GM12891 (cell line): ENCODE measurements at regions not wholly inside any gene's neighbourhood (a gene's known extent, or its start where the extent isn't known, plus 50 kb on each side); places are given as distances from the start of the nearest gene placed in this dataset.

Experiments used
- POLR2A ChIP-seq: IDR thresholded peaks from 2 replicates; pipeline ENCODE4 v1.6.1; 2011; ENCODE audit warnings: low read depth, low read length, control low read depth
- POLR2AphosphoS5 ChIP-seq: IDR thresholded peaks from 2 replicates; pipeline ENCODE4 v1.6.1; 2011; ENCODE audit warnings: low read depth, low read length, control low read depth
- POU2F2 ChIP-seq: IDR thresholded peaks from 2 replicates; pipeline ENCODE4 v1.6.1; 2011; ENCODE audit warnings: low read depth, mild to moderate bottlenecking, control low read depth, low read length, moderate library complexity
- TAF1 ChIP-seq: IDR thresholded peaks from 2 replicates; pipeline ENCODE4 v1.6.1; 2011; ENCODE audit warnings: low read depth, low read length, control low read depth

DNA sequence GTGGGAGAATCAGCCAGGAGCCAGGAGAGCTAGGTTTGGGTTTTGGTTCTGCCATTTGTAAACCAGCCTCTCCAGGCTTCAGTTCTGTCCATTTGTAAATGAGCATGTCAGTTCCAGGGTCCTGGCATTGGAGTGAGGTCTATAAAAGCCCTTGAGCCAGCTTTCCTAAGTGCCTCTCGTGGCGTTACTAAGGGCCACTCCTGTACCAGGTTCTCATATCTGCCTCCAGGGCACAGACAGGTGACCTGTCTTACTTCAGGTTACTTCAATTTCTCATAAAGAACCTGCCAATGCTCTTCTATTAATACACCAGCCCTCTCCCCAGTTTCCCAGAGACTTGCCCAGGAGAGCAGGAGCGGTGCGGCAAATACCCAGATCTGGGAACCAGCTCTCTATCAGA lies 101.9 kb downstream of the VEGFA start:
- TF ChIP-seq POLR2A: no peak
- no peak for TF ChIP-seq POLR2AphosphoS5
- no peak for TF ChIP-seq TAF1
- TF ChIP-seq POU2F2: no peak
